SK-N-MC (cell line): ENCODE measurements at regions not wholly inside any gene's neighbourhood (a gene's known extent, or its start where the extent isn't known, plus 50 kb on each side); places are given as distances from the start of the nearest gene placed in this dataset.

ENCODE experiments used
- DNase-seq: peaks from one replicate; pipeline ENCODE4 v3.0.0-alpha.2; 2011; ENCODE audit warnings: low read depth, low spot score
- H3K27ac ChIP-seq: fragments of 200-600 bp; sonication (generic); 2 replicates; pipeline ENCODE4 v1.5.1; 2016; ENCODE audit warnings: mixed run types
- H3K36me3 ChIP-seq: fragments of 200-600 bp; sonication (generic); 2 replicates; pipeline ENCODE4 v1.6.1; 2017; ENCODE audit warnings: antibody characterized with exemption, low read length, mixed read lengths; ENCODE audit not compliant: insufficient read depth
- H3K4me3 ChIP-seq: fragments of 200-600 bp; sonication (generic); 2 replicates; pipeline ENCODE4 v1.5.1; 2016
- H3K9ac ChIP-seq: fragments of 200-600 bp; sonication (generic); 2 replicates; pipeline ENCODE4 v1.8.0; 2017; ENCODE audit warnings: mixed run types, mixed read lengths; ENCODE audit not compliant: insufficient read length
- H3K9me3 ChIP-seq: fragments of 200-600 bp; sonication (generic); 2 replicates; pipeline ENCODE4 v1.6.1; 2017; ENCODE audit warnings: low read depth, mild to moderate bottlenecking, antibody characterized with exemption, low read length, moderate library complexity, mixed read lengths
- EZH2 ChIP-seq: fragments of 200-600 bp; sonication (generic); IDR thresholded peaks from one replicate; pipeline ENCODE4 v1.6.1; 2017; ENCODE audit warnings: antibody characterized with exemption
- FOXP2 ChIP-seq: optimal IDR thresholded peaks from 2 replicates; pipeline ENCODE3; 2011; ENCODE audit warnings: mild to moderate bottlenecking, moderate library complexity; ENCODE audit not compliant: insufficient read depth; ENCODE audit errors: extremely low read length, control extremely low read depth
- POLR2AphosphoS5 ChIP-seq: IDR thresholded peaks from 2 replicates; pipeline ENCODE4 v1.6.1; 2012; ENCODE audit warnings: mild to moderate bottlenecking, low read depth, low read length, borderline replicate concordance

- Histone ChIP-seq H3K4me3 (no peak overlapping the region), H3K27ac (no peak overlapping the region), H3K36me3 (no peaks in the 10 kb centered on the region), H3K9me3 (no peaks in the 10 kb centered on the region), H3K9ac (no peak overlapping the region)
- no peak for DNase-seq
- TF ChIP-seq EZH2 (no peak), POLR2AphosphoS5 (no peak), FOXP2 (no peak)
Measured at GRCh38 chrX:22689290-22689689, 310.5 kb upstream of the DDX53 start.

GRCh38 chrX:22690116-22690515, 309.6 kb upstream of the DDX53 start:
- Histone ChIP-seq H3K4me3 (no peak overlapping the region), H3K36me3 (no peaks in the 10 kb centered on the region), H3K9ac (no peak overlapping the region), H3K9me3 (no peaks in the 10 kb centered on the region), H3K27ac (no peak overlapping the region)
- DNase-seq = no peak
- TF ChIP-seq EZH2 (no peak), POLR2AphosphoS5 (no peak), FOXP2 (no peak)

GRCh38 chrX:22691966-22692565, 307.7 kb upstream of the DDX53 start:
- TF ChIP-seq POLR2AphosphoS5 (no peak), EZH2 (no peak), FOXP2 (no peak)
- H3K9me3 ChIP-seq = no peaks in the 10 kb centered on the region
- H3K9ac ChIP-seq = no peak overlapping the region
- H3K27ac ChIP-seq = no peak overlapping the region
- no peaks in the 10 kb centered on the region for H3K36me3 ChIP-seq
- no peak for DNase-seq
- no peak overlapping the region for H3K4me3 ChIP-seq

- no peak overlapping the region for H3K4me3 ChIP-seq
- H3K27ac ChIP-seq = no peak overlapping the region
- no peak for TF ChIP-seq FOXP2
- no peak for TF ChIP-seq POLR2AphosphoS5
- TF ChIP-seq EZH2 = no peak
- H3K9ac ChIP-seq = no peak overlapping the region
- no peaks in the 10 kb centered on the region for H3K36me3 ChIP-seq
- no peaks in the 10 kb centered on the region for H3K9me3 ChIP-seq
- DNase-seq = no peak
Measured at GRCh38 chrX:22698151-22698550, 301.6 kb upstream of the DDX53 start.

- no peak for TF ChIP-seq POLR2AphosphoS5
- TF ChIP-seq EZH2 = no peak
- TF ChIP-seq FOXP2 = no peak
- peak; percentile 10 for DNase-seq
Measured at GRCh38 chrX:22699581-22700091, 300.1 kb upstream of the DDX53 start.

GRCh38 chrX:22712942-22713341, 286.8 kb upstream of the DDX53 start:
- H3K9me3 ChIP-seq = no peaks in the 10 kb centered on the region
- no peak overlapping the region for H3K27ac ChIP-seq
- H3K36me3 ChIP-seq = no peaks in the 10 kb centered on the region
- DNase-seq = no peak
- no peak overlapping the region for H3K9ac ChIP-seq
- H3K4me3 ChIP-seq = no peak overlapping the region
- TF ChIP-seq POLR2AphosphoS5 = no peak
- no peak for TF ChIP-seq FOXP2
- no peak for TF ChIP-seq EZH2

More at GRCh38 chrX:22699581-22700091, 300.1 kb upstream of the DDX53 start:
- H3K9me3 ChIP-seq = no peaks in the 10 kb centered on the region
- H3K9ac ChIP-seq = no peak overlapping the region
- no peaks in the 10 kb centered on the region for H3K36me3 ChIP-seq
- no peak overlapping the region for H3K27ac ChIP-seq
- no peak overlapping the region for H3K4me3 ChIP-seq

- Histone ChIP-seq H3K4me3 (no peak overlapping the region), H3K9me3 (no peaks in the 10 kb centered on the region), H3K9ac (no peak overlapping the region), H3K27ac (no peak overlapping the region), H3K36me3 (no peaks in the 10 kb centered on the region)
- TF ChIP-seq POLR2AphosphoS5 (no peak), EZH2 (no peak), FOXP2 (no peak)
- DNase-seq = no peak
Measured at GRCh38 chrX:22730542-22730941, 269.2 kb upstream of the DDX53 start.

GRCh38 chrX:22737541-22737940, 262.2 kb upstream of the DDX53 start:
- TF ChIP-seq FOXP2 (no peak), EZH2 (no peak), POLR2AphosphoS5 (no peak)

GRCh38 chrX:22739276-22739675, 260.5 kb upstream of the DDX53 start:
- Histone ChIP-seq H3K36me3 (no peaks in the 10 kb centered on the region), H3K9me3 (no peaks in the 10 kb centered on the region), H3K4me3 (no peak overlapping the region), H3K27ac (no peak overlapping the region), H3K9ac (no peak overlapping the region)
- no peak for DNase-seq
- TF ChIP-seq POLR2AphosphoS5 (no peak), EZH2 (no peak), FOXP2 (no peak)

More at GRCh38 chrX:22737541-22737940, 262.2 kb upstream of the DDX53 start:
- Histone ChIP-seq H3K36me3 (no peaks in the 10 kb centered on the region), H3K4me3 (no peak overlapping the region), H3K9me3 (no peaks in the 10 kb centered on the region), H3K9ac (no peak overlapping the region), H3K27ac (no peak overlapping the region)
- DNase-seq = no peak
